Parathyroid adenoma (tissue), 2 donors: ENCODE measurements at regions not wholly inside any gene's neighbourhood (a gene's known extent, or its start where the extent isn't known, plus 50 kb on each side); places are given as distances from the start of the nearest gene placed in this dataset.
"Not testable (repeated sequence)": the region's sequence is repeated elsewhere in the genome, so short reads cannot be mapped to it uniquely, and the experiment has no call there.

Source experiments
- H2AFZ ChIP-seq: fragments of 300-600 bp; sonication (generic); one replicate; pipeline ENCODE4 v1.7.0; 2017; ENCODE audit warnings: antibody characterized with exemption, mild to moderate bottlenecking
- H3K27ac ChIP-seq: fragments of 300-600 bp; sonication (generic); one replicate; pipeline ENCODE4 v1.7.0; 2017
- H3K27me3 ChIP-seq: fragments of 300-600 bp; sonication (generic); one replicate; pipeline ENCODE4 v1.7.0; 2017; ENCODE audit warnings: low read length; ENCODE audit not compliant: control insufficient read depth, insufficient read depth
- H3K36me3 ChIP-seq: fragments of 300-600 bp; sonication (generic); one replicate; pipeline ENCODE4 v1.7.0; 2017; ENCODE audit warnings: low read length; ENCODE audit not compliant: control insufficient read depth, insufficient read depth
- H3K4me1 ChIP-seq: fragments of 300-600 bp; sonication (generic); one replicate; pipeline ENCODE4 v1.7.0; 2017; ENCODE audit warnings: control low read depth
- H3K4me2 ChIP-seq: fragments of 300-600 bp; sonication (generic); one replicate; pipeline ENCODE4 v1.7.0; 2017; ENCODE audit warnings: low read length
- H3K4me3 ChIP-seq: fragments of 300-600 bp; sonication (generic); one replicate; pipeline ENCODE4 v1.7.0; 2017; ENCODE audit warnings: low read depth, low read length
- H3K79me2 ChIP-seq: fragments of 300-600 bp; sonication (generic); one replicate; pipeline ENCODE4 v1.7.0; 2017; ENCODE audit warnings: control low read depth
- H3K9ac ChIP-seq: fragments of 300-600 bp; sonication (generic); one replicate; pipeline ENCODE4 v1.7.0; 2017; ENCODE audit warnings: mild to moderate bottlenecking
- H3K9me3 ChIP-seq: fragments of 300-600 bp; sonication (generic); one replicate; pipeline ENCODE4 v1.7.0; 2017; ENCODE audit warnings: low read length; ENCODE audit not compliant: control insufficient read depth
- TF ChIP-seq, protein P1 (sequence below): fragments of 300-600 bp; sonication (generic); IDR thresholded peaks from one replicate; pipeline ENCODE4 v1.7.0; 2017; ENCODE audit warnings: antibody characterized with exemption, mild to moderate bottlenecking
- donor health status: primary hyperparathyroidism.

DNA sequence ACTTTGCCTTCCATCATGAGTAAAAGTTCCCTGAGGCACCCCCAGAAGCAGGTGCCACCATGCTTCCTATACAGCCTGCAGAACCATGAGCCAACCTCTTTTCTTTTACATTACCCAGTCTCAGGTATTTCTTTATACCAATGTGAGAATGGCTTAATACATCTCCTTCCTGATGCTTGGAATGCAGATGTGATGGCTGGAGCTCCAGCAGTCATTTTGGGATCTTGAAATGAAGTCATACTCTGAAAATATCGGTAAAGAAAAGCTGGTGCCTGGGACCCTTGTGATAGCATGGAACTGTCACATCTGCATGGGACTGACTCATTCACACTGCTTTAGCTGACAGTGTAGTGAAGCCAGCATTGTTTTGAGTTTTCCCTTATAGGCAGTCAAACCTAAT is 634.5 kb upstream of the NRP1 start:
- Histone ChIP-seq H2AFZ (no peak overlapping the region), H3K79me2 (no peaks in the 10 kb centered on the region), H3K36me3 (no peaks in the 10 kb centered on the region), H3K4me2 (no peak overlapping the region), H3K9me3 (no peaks in the 10 kb centered on the region), H3K27ac (no peak overlapping the region), H3K4me3 (no peak overlapping the region), H3K9ac (no peak overlapping the region), H3K27me3 (no peaks in the 10 kb centered on the region), H3K4me1 (no peaks in the 10 kb centered on the region)
- TF ChIP-seq, protein P1, sequence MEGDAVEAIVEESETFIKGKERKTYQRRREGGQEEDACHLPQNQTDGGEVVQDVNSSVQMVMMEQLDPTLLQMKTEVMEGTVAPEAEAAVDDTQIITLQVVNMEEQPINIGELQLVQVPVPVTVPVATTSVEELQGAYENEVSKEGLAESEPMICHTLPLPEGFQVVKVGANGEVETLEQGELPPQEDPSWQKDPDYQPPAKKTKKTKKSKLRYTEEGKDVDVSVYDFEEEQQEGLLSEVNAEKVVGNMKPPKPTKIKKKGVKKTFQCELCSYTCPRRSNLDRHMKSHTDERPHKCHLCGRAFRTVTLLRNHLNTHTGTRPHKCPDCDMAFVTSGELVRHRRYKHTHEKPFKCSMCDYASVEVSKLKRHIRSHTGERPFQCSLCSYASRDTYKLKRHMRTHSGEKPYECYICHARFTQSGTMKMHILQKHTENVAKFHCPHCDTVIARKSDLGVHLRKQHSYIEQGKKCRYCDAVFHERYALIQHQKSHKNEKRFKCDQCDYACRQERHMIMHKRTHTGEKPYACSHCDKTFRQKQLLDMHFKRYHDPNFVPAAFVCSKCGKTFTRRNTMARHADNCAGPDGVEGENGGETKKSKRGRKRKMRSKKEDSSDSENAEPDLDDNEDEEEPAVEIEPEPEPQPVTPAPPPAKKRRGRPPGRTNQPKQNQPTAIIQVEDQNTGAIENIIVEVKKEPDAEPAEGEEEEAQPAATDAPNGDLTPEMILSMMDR, result no peak

DNA sequence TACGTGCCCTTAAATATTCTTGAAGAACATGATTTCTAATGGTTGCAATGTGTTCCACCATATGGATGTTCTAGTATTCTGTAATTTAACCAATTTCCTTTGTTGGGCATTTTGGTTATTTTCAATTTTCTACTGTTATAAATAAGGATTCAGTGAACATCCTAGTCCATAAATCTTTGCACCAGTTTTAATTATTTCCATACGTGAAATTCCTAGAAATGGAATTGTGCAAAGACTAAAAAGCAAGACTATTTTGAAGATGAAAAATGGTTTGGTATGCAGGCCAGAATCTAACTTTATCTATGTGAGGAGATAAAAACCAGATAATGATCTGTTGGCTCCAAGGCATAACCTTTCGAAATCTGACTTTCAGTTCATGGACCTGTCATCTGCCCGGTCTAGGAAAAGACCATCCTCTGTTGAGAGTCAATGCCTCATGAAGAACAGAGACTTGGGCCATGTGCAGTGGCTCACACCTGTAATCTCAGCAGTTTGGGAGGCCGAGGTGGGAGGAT is 633.2 kb upstream of the NRP1 start:
- no peak overlapping the region for H3K27ac ChIP-seq
- no peaks in the 10 kb centered on the region for H3K36me3 ChIP-seq
- no peaks in the 10 kb centered on the region for H3K27me3 ChIP-seq
- no peak overlapping the region for H3K4me3 ChIP-seq
- H3K4me1 ChIP-seq, result no peaks in the 10 kb centered on the region
- H3K9me3 ChIP-seq, result no peaks in the 10 kb centered on the region
- TF ChIP-seq, protein P1, result no peak
- H3K79me2 ChIP-seq, result no peaks in the 10 kb centered on the region
- H3K9ac ChIP-seq, result no peak overlapping the region
- no peak overlapping the region for H3K4me2 ChIP-seq
- no peak overlapping the region for H2AFZ ChIP-seq

DNA sequence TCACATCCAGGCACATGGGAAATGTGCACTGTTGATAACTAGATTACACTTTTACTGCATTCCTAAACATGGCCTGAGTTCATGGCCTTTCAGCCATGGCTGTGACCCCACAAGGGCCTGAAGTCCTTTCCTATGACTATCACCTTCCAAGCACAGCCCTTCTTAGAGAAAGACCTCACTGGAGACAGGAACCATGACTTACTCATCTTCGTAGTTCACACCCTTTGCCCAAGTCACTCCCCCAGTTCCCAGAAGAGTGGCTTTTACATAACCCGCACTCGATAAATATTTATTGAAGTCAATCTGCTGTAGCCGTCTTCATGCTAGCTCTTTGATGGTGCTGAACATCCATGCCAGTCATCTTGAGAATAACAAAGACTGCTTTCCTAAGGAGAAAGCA is 632.5 kb upstream of the NRP1 start:
- H2AFZ ChIP-seq, result no peak overlapping the region
- no peak overlapping the region for H3K27ac ChIP-seq
- TF ChIP-seq, protein P1, result no peak
- no peaks in the 10 kb centered on the region for H3K36me3 ChIP-seq
- no peak overlapping the region for H3K4me3 ChIP-seq
- no peak overlapping the region for H3K9ac ChIP-seq
- no peaks in the 10 kb centered on the region for H3K9me3 ChIP-seq
- H3K27me3 ChIP-seq, result no peaks in the 10 kb centered on the region
- no peaks in the 10 kb centered on the region for H3K79me2 ChIP-seq
- H3K4me1 ChIP-seq, result no peaks in the 10 kb centered on the region
- H3K4me2 ChIP-seq, result no peak overlapping the region

DNA sequence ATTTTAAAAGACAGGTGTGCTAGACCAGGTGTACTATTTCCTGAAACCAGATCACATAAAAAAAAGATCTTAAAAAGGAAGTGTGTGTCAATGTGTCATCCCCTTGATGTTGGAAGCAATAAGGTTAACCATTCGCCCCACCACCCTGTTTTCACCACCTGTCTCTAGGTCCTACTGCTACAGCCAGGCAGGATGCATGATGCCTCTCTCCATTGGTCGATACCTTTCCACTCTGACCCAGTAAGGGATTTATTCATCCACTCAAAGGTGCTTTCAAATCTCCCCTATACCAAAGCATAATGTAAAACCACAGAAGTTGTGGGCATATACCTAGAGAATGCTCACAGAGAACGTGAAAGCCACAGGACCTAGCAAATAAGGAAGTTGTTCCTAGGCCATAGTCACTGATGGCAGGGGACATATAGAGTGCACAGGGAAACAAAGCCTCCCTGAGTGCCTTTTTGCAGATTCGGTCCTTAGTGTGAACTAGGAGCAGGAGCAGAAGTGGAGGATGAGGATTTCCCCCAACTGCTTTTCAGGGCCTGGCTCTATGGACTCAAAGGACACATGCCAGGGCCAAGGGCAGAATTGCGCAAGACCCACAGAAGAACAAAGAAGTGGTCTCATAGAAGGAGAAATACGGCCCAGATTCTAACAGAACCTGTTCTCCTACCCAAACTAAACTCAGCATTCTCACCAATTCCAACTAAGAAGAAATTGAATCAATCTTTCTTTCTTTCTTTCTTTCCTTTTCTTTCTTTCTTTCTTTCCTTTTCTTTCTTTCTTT is 631.5 kb upstream of the NRP1 start:
- Histone ChIP-seq H3K79me2 (no peaks in the 10 kb centered on the region), H3K4me2 (no peak overlapping the region), H3K36me3 (no peaks in the 10 kb centered on the region), H3K4me3 (no peak overlapping the region), H3K9ac (no peak overlapping the region), H2AFZ (no peak overlapping the region), H3K27me3 (no peaks in the 10 kb centered on the region), H3K9me3 (no peaks in the 10 kb centered on the region), H3K4me1 (no peaks in the 10 kb centered on the region), H3K27ac (no peak overlapping the region)
- TF ChIP-seq, protein P1, result no peak

DNA sequence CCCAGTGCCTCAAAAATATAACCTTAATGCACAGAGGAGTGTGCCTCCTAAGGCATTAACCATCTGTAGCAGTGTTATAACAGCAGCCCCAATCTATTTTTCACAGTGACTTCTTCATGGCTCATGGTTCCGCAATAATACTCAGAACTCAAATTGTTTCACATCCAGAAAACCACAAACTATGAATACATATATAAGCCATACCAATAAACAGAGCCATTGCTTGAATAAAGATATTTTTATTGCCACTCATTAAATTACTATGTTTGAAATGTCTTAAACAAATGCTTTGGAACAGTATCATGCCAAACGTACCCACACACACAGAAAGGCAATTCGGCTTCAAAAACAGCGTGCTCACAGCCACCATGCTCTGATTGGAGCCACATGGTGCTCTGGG is 629.3 kb upstream of the NRP1 start:
- TF ChIP-seq, protein P1, result no peak
- Histone ChIP-seq H3K4me1 (no peaks in the 10 kb centered on the region), H3K9me3 (no peaks in the 10 kb centered on the region), H3K27ac (no peak overlapping the region), H3K79me2 (no peaks in the 10 kb centered on the region), H3K4me3 (no peak overlapping the region), H3K36me3 (no peaks in the 10 kb centered on the region), H3K4me2 (no peak overlapping the region), H2AFZ (no peak overlapping the region), H3K27me3 (no peaks in the 10 kb centered on the region), H3K9ac (no peak overlapping the region)

DNA sequence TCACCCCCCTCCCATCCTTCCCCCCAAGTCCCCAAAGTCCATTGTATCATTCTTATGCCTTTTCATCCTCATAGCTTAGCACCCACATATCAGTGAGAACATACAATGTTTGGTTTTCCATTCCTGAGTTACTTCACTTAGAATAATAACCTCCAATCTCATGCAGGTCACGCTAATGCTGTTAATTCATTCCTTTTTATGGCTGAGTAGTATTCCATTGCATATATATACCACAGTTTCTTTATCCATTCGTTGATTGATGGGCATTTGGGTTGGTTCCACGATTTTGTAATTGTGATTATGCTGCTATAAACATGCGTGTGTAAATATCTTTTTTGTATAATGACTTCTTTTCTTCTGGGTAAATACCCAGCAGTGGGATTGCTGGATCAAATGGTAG is 621.9 kb upstream of the NRP1 start:
- H3K27me3 ChIP-seq, H3K4me3 ChIP-seq, H3K4me1 ChIP-seq, H2AFZ ChIP-seq, H3K4me2 ChIP-seq, H3K79me2 ChIP-seq, H3K9ac ChIP-seq, H3K27ac ChIP-seq, H3K9me3 ChIP-seq, H3K36me3 ChIP-seq: not testable (repeated sequence)
